ENCODE measurements at regions not wholly inside any gene's neighbourhood (a gene's known extent, or its start where the extent isn't known, plus 50 kb on each side); places are given as distances from the start of the nearest gene placed in this dataset.
"Not testable (repeated sequence)": the region's sequence is repeated elsewhere in the genome, so short reads cannot be mapped to it uniquely, and the experiment has no call there.

- no peak for DNase-seq (ENCODE audit: low spot score)
Observed at GRCh38 chr14:88064841-88065240, 59.9 kb downstream of the GPR65 start.

- no peak for DNase-seq (ENCODE audit: low spot score)
Observed at GRCh38 chr14:88069677-88070076, 64.7 kb downstream of the GPR65 start.

GRCh38 chr14:88075269-88075981 is 70.5 kb downstream of the GPR65 start:
- DNase-seq (ENCODE audit: low spot score) = no peak

- no peak for DNase-seq (ENCODE audit: low spot score)
Observed at GRCh38 chr14:88078525-88078924, 73.6 kb downstream of the GPR65 start.

- DNase-seq (ENCODE audit: low spot score) = no peak
Observed at GRCh38 chr14:88079624-88080023, 74.7 kb downstream of the GPR65 start.

GRCh38 chr14:88085736-88086135 is 80.8 kb downstream of the GPR65 start:
- no peak for DNase-seq (ENCODE audit: low spot score)

GRCh38 chr14:88089445-88089844 is 84.5 kb downstream of the GPR65 start:
- DNase-seq (ENCODE audit: low spot score) = no peak

- no peak for DNase-seq (ENCODE audit: low spot score)
Observed at GRCh38 chr14:88092529-88092928, 87.6 kb downstream of the GPR65 start.

GRCh38 chr14:88095791-88096190 is 90.9 kb downstream of the GPR65 start:
- no peak for DNase-seq (ENCODE audit: low spot score)

- DNase-seq (ENCODE audit: low spot score) = no peak
Observed at GRCh38 chr14:88098163-88098562, 93.2 kb downstream of the GPR65 start.

- no peak for DNase-seq (ENCODE audit: low spot score)
Observed at GRCh38 chr14:88104710-88105109, 99.8 kb downstream of the GPR65 start.

- DNase-seq (ENCODE audit: low spot score) = no peak
Observed at GRCh38 chr14:88106377-88106776, 101.4 kb downstream of the GPR65 start.

- not testable (repeated sequence) for DNase-seq (ENCODE audit: low spot score)
Observed at GRCh38 chr14:88127669-88128068, 122.7 kb downstream of the GPR65 start.

- no peak for DNase-seq (ENCODE audit: low spot score)
Observed at GRCh38 chr14:88128816-88129215, 123.9 kb downstream of the GPR65 start.

GRCh38 chr14:88129306-88130056 is 124.5 kb downstream of the GPR65 start:
- peak; percentile 70 for DNase-seq (ENCODE audit: low spot score)

GRCh38 chr14:88130057-88130432 is 125.1 kb downstream of the GPR65 start:
- no peak for DNase-seq (ENCODE audit: low spot score)
